OCI-LY3 (cell line): ENCODE measurements at regions not wholly inside any gene's neighbourhood (a gene's known extent, or its start where the extent isn't known, plus 50 kb on each side); places are given as distances from the start of the nearest gene placed in this dataset.

Experiments used
- EZH2phosphoT487 ChIP-seq: fragments of 200-600 bp; shearing (Covaris generic); IDR thresholded peaks from 2 replicates; pipeline ENCODE4 v1.6.1; 2018; ENCODE audit warnings: antibody characterized with exemption, mixed run types, low read depth
- TF ChIP-seq, protein P1 (sequence below): fragments of 200-600, 300-600 bp; sonication (generic); IDR thresholded peaks from 2 replicates; pipeline ENCODE4 v1.5.1; 2014; ENCODE audit warnings: antibody characterized with exemption, low read length, low read depth

DNA sequence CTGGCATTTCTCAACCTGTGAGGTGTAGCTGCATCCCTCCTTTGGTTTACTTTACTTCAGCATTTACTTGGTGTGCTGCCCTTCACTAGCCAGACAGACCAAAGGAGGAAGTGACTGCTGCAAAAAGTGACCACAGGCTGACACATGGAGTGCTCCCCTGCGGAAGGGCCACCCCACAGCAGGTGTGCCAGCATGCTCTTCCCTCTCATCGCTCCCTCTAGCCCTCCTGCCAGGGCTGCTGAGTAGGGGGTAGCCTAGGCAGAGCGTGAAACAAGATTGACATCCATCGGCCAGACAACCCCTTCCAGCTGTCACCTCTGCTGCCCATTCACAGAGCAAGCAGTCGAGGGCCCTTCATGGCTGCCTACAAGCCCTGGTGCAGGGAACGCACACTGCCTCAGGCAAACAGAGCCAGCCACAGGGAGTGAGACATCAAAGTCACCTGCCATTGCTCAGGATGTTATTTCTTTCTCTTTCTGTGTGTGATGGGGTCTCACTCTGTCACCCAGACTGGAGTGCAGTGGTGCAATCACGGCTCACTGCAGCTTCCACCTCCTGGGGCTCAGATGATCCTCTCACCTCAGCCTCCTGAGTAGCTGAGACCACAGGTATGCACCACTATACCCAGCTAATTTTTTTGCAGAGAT lies 102.0 kb upstream of the RPS6KA2 start:
- TF ChIP-seq, protein P1, sequence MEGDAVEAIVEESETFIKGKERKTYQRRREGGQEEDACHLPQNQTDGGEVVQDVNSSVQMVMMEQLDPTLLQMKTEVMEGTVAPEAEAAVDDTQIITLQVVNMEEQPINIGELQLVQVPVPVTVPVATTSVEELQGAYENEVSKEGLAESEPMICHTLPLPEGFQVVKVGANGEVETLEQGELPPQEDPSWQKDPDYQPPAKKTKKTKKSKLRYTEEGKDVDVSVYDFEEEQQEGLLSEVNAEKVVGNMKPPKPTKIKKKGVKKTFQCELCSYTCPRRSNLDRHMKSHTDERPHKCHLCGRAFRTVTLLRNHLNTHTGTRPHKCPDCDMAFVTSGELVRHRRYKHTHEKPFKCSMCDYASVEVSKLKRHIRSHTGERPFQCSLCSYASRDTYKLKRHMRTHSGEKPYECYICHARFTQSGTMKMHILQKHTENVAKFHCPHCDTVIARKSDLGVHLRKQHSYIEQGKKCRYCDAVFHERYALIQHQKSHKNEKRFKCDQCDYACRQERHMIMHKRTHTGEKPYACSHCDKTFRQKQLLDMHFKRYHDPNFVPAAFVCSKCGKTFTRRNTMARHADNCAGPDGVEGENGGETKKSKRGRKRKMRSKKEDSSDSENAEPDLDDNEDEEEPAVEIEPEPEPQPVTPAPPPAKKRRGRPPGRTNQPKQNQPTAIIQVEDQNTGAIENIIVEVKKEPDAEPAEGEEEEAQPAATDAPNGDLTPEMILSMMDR: no peak
- TF ChIP-seq EZH2phosphoT487: no peak
